ENCODE measurements at regions not wholly inside any gene's neighbourhood (a gene's known extent, or its start where the extent isn't known, plus 50 kb on each side); places are given as distances from the start of the nearest gene placed in this dataset.

GRCh38 chr10:33739031-33739430, 404.6 kb upstream of the NRP1 start:
- no peak overlapping the region for H2AK5ac ChIP-seq (ENCODE audit: low read length, severe bottlenecking)
- H2AFZ ChIP-seq (ENCODE audit: low read depth, low read length): no peak overlapping the region
- no peak overlapping the region for H3K23ac ChIP-seq (ENCODE audit: low read length in 2 of 2)
- H3K36me3 ChIP-seq (ENCODE audit: control insufficient read depth in 1 of 2, insufficient read depth in 2 of 2, low read depth in 1 of 2, low read length in 2 of 2): no peaks in the 10 kb centered on the region
- H3K14ac ChIP-seq (ENCODE audit: low read length in 2 of 2): no peak overlapping the region
- no peak overlapping the region for H4K8ac ChIP-seq (ENCODE audit: low read length)
- no peak overlapping the region for H4K91ac ChIP-seq (ENCODE audit: low read length)
- DNase-seq: no peak
- no peak overlapping the region for H2BK12ac ChIP-seq (ENCODE audit: low read length in 2 of 2)
- H3K4ac ChIP-seq (ENCODE audit: low read depth in 1 of 2, low read length in 2 of 2): no peak overlapping the region
- no peak overlapping the region for H2BK5ac ChIP-seq (ENCODE audit: low read depth, low read length, poor library complexity, severe bottlenecking)
- H3K18ac ChIP-seq (ENCODE audit: low read depth in 1 of 2, low read length in 2 of 2): no peak overlapping the region
- no peak overlapping the region for H2BK15ac ChIP-seq (ENCODE audit: low read depth, poor library complexity, severe bottlenecking)
- no peaks in the 10 kb centered on the region for H3K9me3 ChIP-seq (ENCODE audit: control insufficient read depth, low read length)
- H2BK120ac ChIP-seq (ENCODE audit: low read depth, low read length): no peak overlapping the region
- H3K27ac ChIP-seq (ENCODE audit: low read length, poor library complexity, severe bottlenecking): no peak overlapping the region
- H3K4me2 ChIP-seq (ENCODE audit: low read length, poor library complexity, severe bottlenecking): no peak overlapping the region
- no peaks in the 10 kb centered on the region for H3K4me1 ChIP-seq (ENCODE audit: control insufficient read depth, insufficient read depth, low read depth, low read length)
- no peak overlapping the region for H3K4me3 ChIP-seq (ENCODE audit: insufficient read depth in 1 of 2, low read depth in 1 of 2, low read length in 2 of 2)
- H3K27me3 ChIP-seq (ENCODE audit: control insufficient read depth in 1 of 2, insufficient read depth in 1 of 2, low read length in 2 of 2): no peaks in the 10 kb centered on the region
- no peak overlapping the region for H3K9ac ChIP-seq (ENCODE audit: low read length)
- H3K79me1 ChIP-seq (replicated peaks; ENCODE audit: low read length, poor library complexity, severe bottlenecking): no peaks in the 10 kb centered on the region

GRCh38 chr10:33735464-33735923, 401.0 kb upstream of the NRP1 start:
- Histone ChIP-seq H3K79me1 (replicated peaks; ENCODE audit: low read length, poor library complexity, severe bottlenecking) (no peaks in the 10 kb centered on the region), H3K27me3 (ENCODE audit: control insufficient read depth in 1 of 2, insufficient read depth in 1 of 2, low read length in 2 of 2) (no peaks in the 10 kb centered on the region), H3K23ac (ENCODE audit: low read length in 2 of 2) (no peak overlapping the region), H3K9ac (ENCODE audit: low read length) (no peak overlapping the region), H4K91ac (ENCODE audit: low read length) (no peak overlapping the region), H3K27ac (ENCODE audit: low read length, poor library complexity, severe bottlenecking) (no peak overlapping the region), H3K18ac (ENCODE audit: low read depth in 1 of 2, low read length in 2 of 2) (no peak overlapping the region), H2AK5ac (ENCODE audit: low read length, severe bottlenecking) (no peak overlapping the region), H3K4me1 (ENCODE audit: control insufficient read depth, insufficient read depth, low read depth, low read length) (peaks cover 5% of the 10 kb centered on the region), H2BK12ac (ENCODE audit: low read length in 2 of 2) (no peak overlapping the region), H3K36me3 (ENCODE audit: control insufficient read depth in 1 of 2, insufficient read depth in 2 of 2, low read depth in 1 of 2, low read length in 2 of 2) (no peaks in the 10 kb centered on the region), H3K14ac (ENCODE audit: low read length in 2 of 2) (no peak overlapping the region), H3K4ac (ENCODE audit: low read depth in 1 of 2, low read length in 2 of 2) (no peak overlapping the region), H2BK15ac (ENCODE audit: low read depth, poor library complexity, severe bottlenecking) (no peak overlapping the region), H3K4me2 (ENCODE audit: low read length, poor library complexity, severe bottlenecking) (no peak overlapping the region), H4K8ac (ENCODE audit: low read length) (no peak overlapping the region), H3K9me3 (ENCODE audit: control insufficient read depth, low read length) (no peaks in the 10 kb centered on the region), H2BK120ac (ENCODE audit: low read depth, low read length) (no peak overlapping the region), H3K4me3 (ENCODE audit: insufficient read depth in 1 of 2, low read depth in 1 of 2, low read length in 2 of 2) (no peak overlapping the region), H2AFZ (ENCODE audit: low read depth, low read length) (no peak overlapping the region), H2BK5ac (ENCODE audit: low read depth, low read length, poor library complexity, severe bottlenecking) (no peak overlapping the region)
- 62% methylated on average over 1 of the region's 2 CpGs for WGBS
- peak; percentile 77 for DNase-seq

DNA sequence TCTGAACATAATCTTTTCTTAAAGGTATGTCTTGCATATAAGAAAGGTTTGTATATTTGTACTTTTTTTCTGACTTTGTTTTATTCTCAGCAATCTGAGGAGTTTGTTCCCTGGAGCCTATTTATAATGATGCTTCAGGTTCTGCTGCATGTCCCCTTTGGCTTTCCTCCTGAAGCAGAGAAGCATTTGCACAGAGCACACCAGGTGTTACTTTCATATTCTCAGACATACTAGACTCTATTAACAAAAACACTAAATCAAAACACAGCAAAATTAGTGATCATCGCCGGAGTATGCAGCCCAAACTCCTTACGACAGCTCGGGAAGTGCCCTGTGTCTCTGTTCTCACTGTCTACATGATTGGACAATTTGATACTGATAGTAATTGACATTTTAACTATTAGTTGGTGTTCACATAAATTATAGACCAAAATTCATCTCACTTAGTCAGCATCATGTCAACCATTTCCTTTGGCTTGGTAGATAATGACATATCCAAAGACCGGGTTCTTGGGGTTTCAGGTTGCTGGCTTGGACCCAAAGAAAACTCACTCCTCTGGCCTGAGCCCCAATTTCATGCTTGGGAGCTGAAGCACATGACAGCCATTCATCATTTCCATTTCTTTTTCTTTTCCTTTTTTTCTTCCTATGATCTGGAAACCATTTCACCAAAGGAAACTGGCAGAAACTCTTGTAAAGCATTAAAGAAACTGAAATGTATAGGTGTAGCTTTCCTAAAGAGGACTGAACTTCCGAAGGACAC, 400.1 kb upstream of the NRP1 start:
- H4K91ac ChIP-seq (ENCODE audit: low read length): no peak overlapping the region
- no peak overlapping the region for H3K14ac ChIP-seq (ENCODE audit: low read length in 2 of 2)
- no peak overlapping the region for H3K9ac ChIP-seq (ENCODE audit: low read length)
- DNase-seq: no peak
- 85% methylated on average over 5 of the region's 6 CpGs for WGBS
- no peak overlapping the region for H3K23ac ChIP-seq (ENCODE audit: low read length in 2 of 2)
- no peak overlapping the region for H2BK120ac ChIP-seq (ENCODE audit: low read depth, low read length)
- H3K4me1 ChIP-seq (ENCODE audit: control insufficient read depth, insufficient read depth, low read depth, low read length): peaks cover 5% of the 10 kb centered on the region
- H3K27ac ChIP-seq (ENCODE audit: low read length, poor library complexity, severe bottlenecking): no peak overlapping the region
- H3K79me1 ChIP-seq (replicated peaks; ENCODE audit: low read length, poor library complexity, severe bottlenecking): no peaks in the 10 kb centered on the region
- H3K4me3 ChIP-seq (ENCODE audit: insufficient read depth in 1 of 2, low read depth in 1 of 2, low read length in 2 of 2): no peak overlapping the region
- no peak overlapping the region for H4K8ac ChIP-seq (ENCODE audit: low read length)
- no peak overlapping the region for H3K4me2 ChIP-seq (ENCODE audit: low read length, poor library complexity, severe bottlenecking)
- H3K18ac ChIP-seq (ENCODE audit: low read depth in 1 of 2, low read length in 2 of 2): no peak overlapping the region
- no peak overlapping the region for H2AK5ac ChIP-seq (ENCODE audit: low read length, severe bottlenecking)
- H3K36me3 ChIP-seq (ENCODE audit: control insufficient read depth in 1 of 2, insufficient read depth in 2 of 2, low read depth in 1 of 2, low read length in 2 of 2): no peaks in the 10 kb centered on the region
- H2AFZ ChIP-seq (ENCODE audit: low read depth, low read length): no peak overlapping the region
- H2BK15ac ChIP-seq (ENCODE audit: low read depth, poor library complexity, severe bottlenecking): no peak overlapping the region
- H2BK12ac ChIP-seq (ENCODE audit: low read length in 2 of 2): no peak overlapping the region
- no peaks in the 10 kb centered on the region for H3K27me3 ChIP-seq (ENCODE audit: control insufficient read depth in 1 of 2, insufficient read depth in 1 of 2, low read length in 2 of 2)
- H3K9me3 ChIP-seq (ENCODE audit: control insufficient read depth, low read length): no peaks in the 10 kb centered on the region
- H3K4ac ChIP-seq (ENCODE audit: low read depth in 1 of 2, low read length in 2 of 2): no peak overlapping the region
- H2BK5ac ChIP-seq (ENCODE audit: low read depth, low read length, poor library complexity, severe bottlenecking): no peak overlapping the region

DNA sequence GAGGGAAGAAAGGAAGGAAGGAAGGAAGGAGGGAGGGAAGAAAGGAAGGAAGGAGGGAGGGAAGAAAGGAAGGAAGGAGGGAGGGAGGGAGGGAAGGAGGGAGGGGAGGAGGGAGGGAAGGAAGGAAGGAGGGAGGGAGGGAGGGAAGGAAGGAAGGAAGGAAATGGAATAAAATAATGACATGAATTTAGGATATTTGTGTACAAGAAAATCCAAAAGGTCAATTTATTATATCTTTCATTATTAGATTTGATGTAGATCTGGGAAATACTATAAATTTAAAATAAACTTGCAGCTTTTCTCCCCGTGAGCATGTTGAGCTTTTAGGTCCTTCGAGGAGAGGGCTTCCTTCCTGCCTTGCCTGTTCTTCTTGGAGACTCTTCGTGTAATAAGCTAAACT, 398.6 kb upstream of the NRP1 start:
- Histone ChIP-seq H3K79me1 (replicated peaks; ENCODE audit: low read length, poor library complexity, severe bottlenecking) (no peaks in the 10 kb centered on the region), H4K91ac (ENCODE audit: low read length) (no peak overlapping the region), H3K4me1 (ENCODE audit: control insufficient read depth, insufficient read depth, low read depth, low read length) (peaks cover 5% of the 10 kb centered on the region), H3K9me3 (ENCODE audit: control insufficient read depth, low read length) (peaks cover 10% of the 10 kb centered on the region), H3K4me3 (ENCODE audit: insufficient read depth in 1 of 2, low read depth in 1 of 2, low read length in 2 of 2) (no peak overlapping the region), H3K4me2 (ENCODE audit: low read length, poor library complexity, severe bottlenecking) (no peak overlapping the region), H3K27me3 (ENCODE audit: control insufficient read depth in 1 of 2, insufficient read depth in 1 of 2, low read length in 2 of 2) (no peaks in the 10 kb centered on the region), H3K27ac (ENCODE audit: low read length, poor library complexity, severe bottlenecking) (no peak overlapping the region), H2AK5ac (ENCODE audit: low read length, severe bottlenecking) (no peak overlapping the region), H3K14ac (ENCODE audit: low read length in 2 of 2) (no peak overlapping the region), H3K18ac (ENCODE audit: low read depth in 1 of 2, low read length in 2 of 2) (no peak overlapping the region), H2BK15ac (ENCODE audit: low read depth, poor library complexity, severe bottlenecking) (no peak overlapping the region), H2BK120ac (ENCODE audit: low read depth, low read length) (no peak overlapping the region), H3K36me3 (ENCODE audit: control insufficient read depth in 1 of 2, insufficient read depth in 2 of 2, low read depth in 1 of 2, low read length in 2 of 2) (no peaks in the 10 kb centered on the region), H2BK12ac (ENCODE audit: low read length in 2 of 2) (no peak overlapping the region), H2BK5ac (ENCODE audit: low read depth, low read length, poor library complexity, severe bottlenecking) (no peak overlapping the region), H2AFZ (ENCODE audit: low read depth, low read length) (no peak overlapping the region), H4K8ac (ENCODE audit: low read length) (no peak overlapping the region), H3K4ac (ENCODE audit: low read depth in 1 of 2, low read length in 2 of 2) (no peak overlapping the region), H3K23ac (ENCODE audit: low read length in 2 of 2) (no peak overlapping the region), H3K9ac (ENCODE audit: low read length) (no peak overlapping the region)
- WGBS: 96% methylated on average over 3 of the region's 3 CpGs
- DNase-seq: no peak

Measured in mesenchymal stem cell (in vitro differentiated cells and primary cell).